SK-N-SH (cell line): ENCODE measurements at regions not wholly inside any gene's neighbourhood (a gene's known extent, or its start where the extent isn't known, plus 50 kb on each side); places are given as distances from the start of the nearest gene placed in this dataset.
"Not testable (repeated sequence)": the region's sequence is repeated elsewhere in the genome, so short reads cannot be mapped to it uniquely, and the experiment has no call there.

Source experiments
- CTCF ChIP-seq: fragments of 200-600 bp; sonication (generic); IDR thresholded peaks from 2 replicates; pipeline ENCODE4 v1.6.1; 2017; ENCODE audit warnings: antibody characterized with exemption, mild to moderate bottlenecking, moderate library complexity
- EP300 ChIP-seq, 2 experiments: IDR thresholded peaks; 2 replicates each; pipeline versions ENCODE4 v1.4.0 to v1.6.1; 2012; ENCODE audit warnings: borderline replicate concordance in 1 of 2, low read depth in 1 of 2, low read length in 1 of 2
- FOXM1 ChIP-seq: IDR thresholded peaks from 2 replicates; pipeline ENCODE4 v1.4.0; 2012; ENCODE audit warnings: low read depth, mild to moderate bottlenecking
- GABPA ChIP-seq: IDR thresholded peaks from 2 replicates; pipeline ENCODE4 v1.4.0; 2012; ENCODE audit warnings: low read depth, mild to moderate bottlenecking
- MAX ChIP-seq: IDR thresholded peaks from 2 replicates; pipeline ENCODE4 v1.4.0; 2012; ENCODE audit warnings: low read depth
- POLR2AphosphoS5 ChIP-seq: IDR thresholded peaks from 2 replicates; pipeline ENCODE4 v1.6.1; 2012; ENCODE audit warnings: low read depth, low read length
- RAD21 ChIP-seq: IDR thresholded peaks from 2 replicates; pipeline ENCODE4 v1.6.1; 2012; ENCODE audit warnings: mild to moderate bottlenecking, low read length
- REST ChIP-seq: IDR thresholded peaks from 2 replicates; pipeline ENCODE4 v1.6.1; 2012; ENCODE audit warnings: mild to moderate bottlenecking, low read depth, low read length, moderate library complexity
- RFX5 ChIP-seq: IDR thresholded peaks from 2 replicates; pipeline ENCODE4 v1.6.1; 2012; ENCODE audit warnings: mild to moderate bottlenecking, improper control_type of control experiment, low read length

- TF ChIP-seq CTCF; FOXM1; MAX; RAD21; EP300 (IDR thresholded peaks at IDR 0.05; ENCODE audit: borderline replicate concordance in 1 of 2, low read depth in 1 of 2, low read length in 1 of 2); RFX5; GABPA; POLR2AphosphoS5; REST: not testable (repeated sequence)
Observed at GRCh38 chr4:15174168-15174567, 171.9 kb downstream of the CPEB2 start.
